IMR-90 (cell line): ENCODE measurements at regions not wholly inside any gene's neighbourhood (a gene's known extent, or its start where the extent isn't known, plus 50 kb on each side); places are given as distances from the start of the nearest gene placed in this dataset.

ENCODE experiments used
- ATAC-seq: fragments of 200-7000 bp; cut with Tn5 transposase; 2 replicates; pipeline ENCODE4 v1.9.1; 2020; ENCODE audit warnings: low read depth, mild to moderate bottlenecking, moderate library complexity
- BruUV-seq: library from RNA; stranded (reverse); fragments of 400-500 nt; replicated peaks from 2 replicates; lab custom pipeline; 2021; lab: Mats Ljungman, UMichigan
- CTCF ChIA-PET: fragments of 300-600 bp; formaldehyde crosslinking; extraction: SDS; loops from one replicate; lab custom pipeline; 2021; ENCODE audit warnings: antibody characterized with exemption; lab: Yijun Ruan, JAX
- POLR2A ChIA-PET: fragments of 300-600 bp; sonication (Branson Sonifier 250); formaldehyde crosslinking; loops from one replicate; lab custom pipeline; 2022; ENCODE audit warnings: antibody characterized with exemption; ENCODE audit not compliant: unreplicated experiment; lab: Charles Lee
- DNase-seq: peaks from one replicate; pipeline ENCODE4 v3.0.0; 2013
- H2AFZ ChIP-seq: replicated peaks from 2 replicates; pipeline ENCODE3; 2013; ENCODE audit warnings: low read length, mild to moderate bottlenecking; ENCODE audit not compliant: poor library complexity
- H2AK5ac ChIP-seq: 2 replicates; pipeline ENCODE4 v1.6.1; 2013; ENCODE audit warnings: low read depth, low read length, inconsistent platforms
- H2AK9ac ChIP-seq: replicated peaks from 2 replicates; pipeline ENCODE3; 2013; ENCODE audit warnings: mild to moderate bottlenecking, low read depth, low read length, moderate library complexity; ENCODE audit not compliant: poor library complexity
- H2BK120ac ChIP-seq: 2 replicates; pipeline ENCODE4 v1.6.1; 2013; ENCODE audit warnings: low read depth, low read length, inconsistent platforms
- H2BK15ac ChIP-seq: 3 replicates; pipeline ENCODE4 v1.6.1; 2013; ENCODE audit warnings: low read depth, low read length, inconsistent platforms
- H2BK20ac ChIP-seq: 2 replicates; pipeline ENCODE4 v1.6.1; 2013; ENCODE audit warnings: low read depth, mild to moderate bottlenecking, inconsistent platforms, low read length, moderate library complexity
- H2BK5ac ChIP-seq: 2 replicates; pipeline ENCODE4 v1.6.1; 2013; ENCODE audit warnings: mild to moderate bottlenecking, low read depth, low read length, inconsistent platforms; ENCODE audit not compliant: poor library complexity, severe bottlenecking
- H3K14ac ChIP-seq: replicated peaks from 2 replicates; pipeline ENCODE4 v1.6.1; 2013; ENCODE audit warnings: low read depth, low read length, inconsistent platforms
- H3K18ac ChIP-seq: 2 replicates; pipeline ENCODE4 v1.6.1; 2013; ENCODE audit warnings: low read depth, low read length, control low read depth
- H3K23ac ChIP-seq: 2 replicates; pipeline ENCODE4 v1.6.1; 2013; ENCODE audit warnings: low read depth, low read length, inconsistent platforms
- H3K27ac ChIP-seq: 2 replicates; pipeline ENCODE4 v1.5.1; 2013; ENCODE audit warnings: mild to moderate bottlenecking, control low read depth, low read length; ENCODE audit not compliant: insufficient read depth
- H3K27me3 ChIP-seq: 2 replicates; pipeline ENCODE4 v1.6.1; 2013; ENCODE audit warnings: low read length; ENCODE audit not compliant: control insufficient read depth, insufficient read depth
- H3K36me3 ChIP-seq: 2 replicates; pipeline ENCODE4 v1.6.1; 2013; ENCODE audit warnings: low read length, mixed read lengths; ENCODE audit not compliant: control insufficient read depth, insufficient read depth
- H3K4ac ChIP-seq: 2 replicates; pipeline ENCODE4 v1.6.1; 2013; ENCODE audit warnings: low read depth, low read length, inconsistent platforms
- H3K4me1 ChIP-seq: 2 replicates; pipeline ENCODE4 v1.6.1; 2013; ENCODE audit warnings: low read length, mixed read lengths; ENCODE audit not compliant: control insufficient read depth, insufficient read depth
- H3K4me2 ChIP-seq: 2 replicates; pipeline ENCODE4 v1.6.1; 2013; ENCODE audit warnings: low read depth, mild to moderate bottlenecking, control low read depth, low read length, moderate library complexity
- H3K4me3 ChIP-seq: 2 replicates; pipeline ENCODE4 v1.5.1; 2013; ENCODE audit warnings: low read depth, mild to moderate bottlenecking, control low read depth, low read length, moderate library complexity; ENCODE audit not compliant: insufficient read depth
- H3K56ac ChIP-seq: 2 replicates; pipeline ENCODE4 v1.6.1; 2013; ENCODE audit warnings: low read length, inconsistent platforms; ENCODE audit not compliant: insufficient read depth; ENCODE audit errors: extremely low read depth
- H3K79me1 ChIP-seq, 2 experiments: 2 replicates each; pipeline ENCODE4 v1.6.1; 2013; ENCODE audit warnings: low read length in 2 of 2, inconsistent platforms in 1 of 2, low read depth in 1 of 2
- H3K9ac ChIP-seq: 2 replicates; pipeline ENCODE4 v1.6.1; 2013; ENCODE audit warnings: low read depth, low read length, control low read depth
- H3K9me1 ChIP-seq: 2 replicates; pipeline ENCODE4 v1.6.1; 2013; ENCODE audit warnings: low read length, inconsistent platforms; ENCODE audit not compliant: insufficient read depth
- H3K9me3 ChIP-seq: 2 replicates; pipeline ENCODE4 v1.6.1; 2013; ENCODE audit warnings: low read length; ENCODE audit not compliant: control insufficient read depth, insufficient read depth
- H4K20me1 ChIP-seq: 2 replicates; pipeline ENCODE4 v1.6.1; 2013; ENCODE audit warnings: low read length, inconsistent platforms; ENCODE audit not compliant: insufficient read depth
- H4K5ac ChIP-seq: 2 replicates; pipeline ENCODE4 v1.6.1; 2013; ENCODE audit warnings: mild to moderate bottlenecking, low read depth, low read length, control low read depth
- H4K8ac ChIP-seq, 2 experiments: 2 replicates each; pipeline ENCODE4 v1.6.1; 2013; ENCODE audit warnings: low read depth in 2 of 2, low read length in 2 of 2, control low read depth in 1 of 2, inconsistent platforms in 1 of 2
- H4K91ac ChIP-seq: 2 replicates; pipeline ENCODE4 v1.6.1; 2013; ENCODE audit warnings: low read depth, low read length, inconsistent platforms; ENCODE audit not compliant: insufficient read depth
- BHLHE40 ChIP-seq: fragments of 150-350 bp; IDR thresholded peaks from 2 replicates; pipeline ENCODE4 v1.6.1; 2016; ENCODE audit warnings: mild to moderate bottlenecking, low read depth, low read length
- CEBPB ChIP-seq: IDR thresholded peaks from 2 replicates; pipeline ENCODE4 v1.6.1; 2012; ENCODE audit warnings: low read depth, low read length, improper control_type of control experiment
- CHD1 ChIP-seq: IDR thresholded peaks from 2 replicates; pipeline ENCODE4 v1.6.1; 2012; ENCODE audit warnings: low read depth, low read length, improper control_type of control experiment
- CTCF ChIP-seq: conservative IDR thresholded peaks from 2 replicates; pipeline ENCODE4 v1.5.1; 2012; ENCODE audit warnings: mild to moderate bottlenecking, low read depth, low read length, improper control_type of control experiment
- ELK1 ChIP-seq: fragments of 150-350 bp; IDR thresholded peaks from 2 replicates; pipeline ENCODE4 v1.6.1; 2016; ENCODE audit warnings: low read depth, mild to moderate bottlenecking, low read length, moderate library complexity, borderline replicate concordance
- FOS ChIP-seq: fragments of 150-350 bp; IDR thresholded peaks from 2 replicates; pipeline ENCODE4 v1.6.1; 2016; ENCODE audit warnings: low read depth, low read length
- MAFK ChIP-seq: IDR thresholded peaks from 2 replicates; pipeline ENCODE4 v1.6.1; 2012; ENCODE audit warnings: low read depth, low read length, improper control_type of control experiment
- MAZ ChIP-seq: IDR thresholded peaks from 2 replicates; pipeline ENCODE4 v1.6.1; 2012; ENCODE audit warnings: low read depth, mild to moderate bottlenecking, low read length, improper control_type of control experiment, moderate library complexity, borderline replicate concordance
- MXI1 ChIP-seq: IDR thresholded peaks from 2 replicates; pipeline ENCODE4 v1.6.1; 2012; ENCODE audit warnings: low read depth, mild to moderate bottlenecking, low read length, moderate library complexity, borderline replicate concordance
- NFE2L2 ChIP-seq: fragments of 150-350 bp; IDR thresholded peaks from 2 replicates; pipeline ENCODE4 v1.6.1; 2016; ENCODE audit warnings: low read depth, mild to moderate bottlenecking, low read length
- POLR2A ChIP-seq: IDR thresholded peaks from 2 replicates; pipeline ENCODE4 v1.6.1; 2012; ENCODE audit warnings: mild to moderate bottlenecking, low read depth, low read length
- RAD21 ChIP-seq: IDR thresholded peaks from 2 replicates; pipeline ENCODE4 v1.6.1; 2012; ENCODE audit warnings: low read length, improper control_type of control experiment
- RCOR1 ChIP-seq: IDR thresholded peaks from 2 replicates; pipeline ENCODE4 v1.6.1; 2012; ENCODE audit warnings: mild to moderate bottlenecking, low read length, improper control_type of control experiment; ENCODE audit not compliant: insufficient replicate concordance
- RFX5 ChIP-seq: IDR thresholded peaks from 2 replicates; pipeline ENCODE4 v1.8.0; 2012; ENCODE audit warnings: low read depth, mild to moderate bottlenecking, low read length, moderate library complexity
- SMC3 ChIP-seq: fragments of 150-350 bp; IDR thresholded peaks from 2 replicates; pipeline ENCODE4 v1.6.1; 2016; ENCODE audit warnings: low read depth, mild to moderate bottlenecking, antibody characterized with exemption, low read length, moderate library complexity
- USF2 ChIP-seq: fragments of 150-350 bp; IDR thresholded peaks from 2 replicates; pipeline ENCODE4 v1.6.1; 2017; ENCODE audit warnings: mild to moderate bottlenecking, antibody characterized with exemption, low read length, low read depth
- WGBS, 2 experiments: methylation state at CpG; one replicate each; pipeline versions ENCODE4 v1.1.5 to v1.1.7; 2013; ENCODE audit warnings: missing lambda C conversion rate in 2 of 2; ENCODE audit not compliant: insufficient read length in 1 of 2; ENCODE audit errors: extremely low coverage in 2 of 2; 5-methylcytosine and 5-hydroxymethylcytosine counted together
- dilution Hi-C: fragments of 300-500 bp; cut with HindIII; formaldehyde crosslinking; loops from one replicate; pipeline ENCODE4 v1.14.3; 2018; ENCODE audit warnings: low sequenced_read_pairs; ENCODE audit not compliant: unreplicated experiment
- in situ Hi-C: fragments of 300-500 bp; cut with MboI; formaldehyde crosslinking; loops from 3 replicates; pipeline ENCODE4 v1.14.3; 2019; ENCODE audit warnings: low sequenced_read_pairs, inconsistent platforms, mixed read lengths
- intact Hi-C: fragments of 100-400 bp; cut with micrococcal nuclease; formaldehyde crosslinking; loops from 2 replicates; pipeline ENCODE4 v1.10.0; 2022

- dilution Hi-C loops (no loop called here), intact Hi-C loops (no loop called here), in situ Hi-C loops (no loop called here)
- Histone ChIP-seq H3K4ac (no peak overlapping the region), H2BK5ac (no peak overlapping the region), H3K14ac (no peak overlapping the region), H3K23ac (no peak overlapping the region), H3K9me3 (peaks cover 24% of the 10 kb centered on the region), H3K4me3 (no peak overlapping the region), H3K27me3 (no peaks in the 10 kb centered on the region), H4K91ac (no peak overlapping the region), H2AK9ac (no peak overlapping the region), H3K9ac (no peak overlapping the region), H3K36me3 (no peaks in the 10 kb centered on the region), H2BK15ac (no peak overlapping the region), H2AK5ac (no peak overlapping the region), H3K4me2 (no peak overlapping the region), H4K8ac (no peak overlapping the region), H3K27ac (no peak overlapping the region), H3K56ac (no peak overlapping the region), H3K18ac (no peak overlapping the region), H4K20me1 (no peaks in the 10 kb centered on the region), H2AFZ (no peak overlapping the region), H4K5ac (no peak overlapping the region), H2BK120ac (no peak overlapping the region), H3K9me1 (no peaks in the 10 kb centered on the region), H3K79me1 (no peaks in the 10 kb centered on the region), H3K4me1 (0 out of 2 replicates have a peak, but pooled peaks cover 2% of the 10 kb centered on the region), H2BK20ac (no peak overlapping the region)
- ATAC-seq (no peak), DNase-seq (no peak)
- POLR2A ChIA-PET = no interaction called here
- CTCF ChIA-PET = no interaction called here
- BruUV-seq = no TSS peak
- no CpG with 5 or more reads among the region's 2 CpGs for WGBS, 2 experiments
- TF ChIP-seq MAZ = no peak
- TF ChIP-seq BHLHE40 = no peak
- no peak for TF ChIP-seq RFX5
- no peak for TF ChIP-seq CTCF
- TF ChIP-seq MXI1 = no peak
- no peak for TF ChIP-seq RCOR1
- no peak for TF ChIP-seq CEBPB
- TF ChIP-seq POLR2A = no peak
- TF ChIP-seq RAD21 = no peak
- no peak for TF ChIP-seq ELK1
- TF ChIP-seq NFE2L2 = no peak
- TF ChIP-seq FOS = no peak
- no peak for TF ChIP-seq CHD1
- TF ChIP-seq SMC3 = no peak
- TF ChIP-seq USF2 = no peak
- no peak for TF ChIP-seq MAFK
Observed at GRCh38 chr11:134746609-134747008, 334.6 kb upstream of the B3GAT1 start.
